Mesothelial cell of epicardium (in vitro differentiated cells): ENCODE measurements at regions not wholly inside any gene's neighbourhood (a gene's known extent, or its start where the extent isn't known, plus 50 kb on each side); places are given as distances from the start of the nearest gene placed in this dataset.
"Not testable (repeated sequence)": the region's sequence is repeated elsewhere in the genome, so short reads cannot be mapped to it uniquely, and the experiment has no call there.

Experiments used
- DNase-seq, 2 experiments: peaks; one replicate each; pipeline ENCODE4 v3.0.0; 2021; ENCODE audit warnings: low spot score in 2 of 2; ENCODE audit not compliant: unreplicated experiment in 2 of 2
- H3K27ac Mint-ChIP-seq: 2 replicates; pipeline ENCODE4 v1.8.0; 2021; ENCODE audit warnings: mixed read lengths
- H3K27me3 Mint-ChIP-seq: 2 replicates; pipeline ENCODE4 v1.8.0; 2021; ENCODE audit warnings: low read depth, mixed read lengths
- H3K36me3 Mint-ChIP-seq: 2 replicates; pipeline ENCODE4 v1.8.0; 2021; ENCODE audit warnings: mixed read lengths
- H3K4me1 Mint-ChIP-seq: 2 replicates; pipeline ENCODE4 v1.8.0; 2021; ENCODE audit warnings: mixed read lengths
- H3K4me3 Mint-ChIP-seq: 2 replicates; pipeline ENCODE4 v1.8.0; 2021; ENCODE audit warnings: mild to moderate bottlenecking, moderate library complexity, mixed read lengths
- H3K9me3 Mint-ChIP-seq: 2 replicates; pipeline ENCODE4 v1.8.0; 2021; ENCODE audit warnings: mixed read lengths
- TF ChIP-seq, protein P1 (sequence below): fragments of 200-600 bp; sonication (generic); IDR thresholded peaks from one replicate; pipeline ENCODE4 v1.5.0; 2021; ENCODE audit warnings: antibody characterized with exemption; ENCODE audit not compliant: unreplicated experiment

DNA sequence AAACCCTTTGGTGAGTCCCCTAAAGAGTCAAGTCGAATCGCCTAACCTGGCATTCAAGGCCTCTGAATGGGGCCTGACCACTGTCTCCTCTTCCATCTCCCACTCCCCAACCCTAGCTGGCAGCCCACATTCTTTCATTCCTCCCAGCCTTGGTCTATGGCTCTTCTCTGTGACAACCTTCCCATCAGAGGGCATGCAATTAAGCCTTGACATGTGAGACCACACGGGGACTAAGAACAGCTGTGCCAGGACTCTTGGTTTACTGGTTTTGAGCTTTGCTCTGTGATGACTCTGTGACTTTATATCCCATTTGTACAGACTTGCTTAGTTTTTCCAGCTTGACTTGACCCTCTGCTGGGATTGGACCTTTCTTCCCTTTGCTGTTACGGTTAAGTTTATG is 116.6 kb downstream of the BUB3 start:
- Mint-ChIP-seq H3K36me3 (no peaks in the 10 kb centered on the region), H3K9me3 (peaks cover 8% of the 10 kb centered on the region), H3K4me3 (no peak overlapping the region), H3K4me1 (peaks cover 3% of the 10 kb centered on the region), H3K27me3 (peaks cover 31% of the 10 kb centered on the region), H3K27ac (no peak overlapping the region)
- DNase-seq, result no peak
- TF ChIP-seq, protein P1, sequence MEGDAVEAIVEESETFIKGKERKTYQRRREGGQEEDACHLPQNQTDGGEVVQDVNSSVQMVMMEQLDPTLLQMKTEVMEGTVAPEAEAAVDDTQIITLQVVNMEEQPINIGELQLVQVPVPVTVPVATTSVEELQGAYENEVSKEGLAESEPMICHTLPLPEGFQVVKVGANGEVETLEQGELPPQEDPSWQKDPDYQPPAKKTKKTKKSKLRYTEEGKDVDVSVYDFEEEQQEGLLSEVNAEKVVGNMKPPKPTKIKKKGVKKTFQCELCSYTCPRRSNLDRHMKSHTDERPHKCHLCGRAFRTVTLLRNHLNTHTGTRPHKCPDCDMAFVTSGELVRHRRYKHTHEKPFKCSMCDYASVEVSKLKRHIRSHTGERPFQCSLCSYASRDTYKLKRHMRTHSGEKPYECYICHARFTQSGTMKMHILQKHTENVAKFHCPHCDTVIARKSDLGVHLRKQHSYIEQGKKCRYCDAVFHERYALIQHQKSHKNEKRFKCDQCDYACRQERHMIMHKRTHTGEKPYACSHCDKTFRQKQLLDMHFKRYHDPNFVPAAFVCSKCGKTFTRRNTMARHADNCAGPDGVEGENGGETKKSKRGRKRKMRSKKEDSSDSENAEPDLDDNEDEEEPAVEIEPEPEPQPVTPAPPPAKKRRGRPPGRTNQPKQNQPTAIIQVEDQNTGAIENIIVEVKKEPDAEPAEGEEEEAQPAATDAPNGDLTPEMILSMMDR, result no peak

DNA sequence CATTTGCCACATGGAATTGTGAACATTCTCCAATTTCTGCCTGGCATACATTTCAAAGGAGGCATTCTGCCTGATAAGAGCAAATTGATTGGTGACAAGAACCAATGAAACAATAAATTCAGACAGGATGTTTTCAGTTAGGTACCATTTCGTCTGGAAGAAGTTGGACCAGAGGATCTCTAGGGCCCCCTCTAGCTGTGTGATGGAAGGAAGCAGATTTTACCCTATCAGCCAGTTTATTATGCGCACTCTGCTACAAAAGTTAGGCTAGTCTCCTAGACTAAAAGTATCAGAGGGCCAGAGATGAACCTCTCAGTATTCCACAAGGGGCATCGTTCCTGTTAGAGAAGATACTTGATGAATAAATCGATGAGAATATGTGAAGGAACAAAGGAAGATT is 118.0 kb downstream of the BUB3 start:
- DNase-seq, result no peak
- Mint-ChIP-seq H3K36me3 (no peaks in the 10 kb centered on the region), H3K9me3 (peaks cover 11% of the 10 kb centered on the region), H3K27me3 (peaks cover 32% of the 10 kb centered on the region), H3K4me3 (no peak overlapping the region), H3K27ac (no peak overlapping the region), H3K4me1 (peaks cover 3% of the 10 kb centered on the region)
- TF ChIP-seq, protein P1, result no peak

DNA sequence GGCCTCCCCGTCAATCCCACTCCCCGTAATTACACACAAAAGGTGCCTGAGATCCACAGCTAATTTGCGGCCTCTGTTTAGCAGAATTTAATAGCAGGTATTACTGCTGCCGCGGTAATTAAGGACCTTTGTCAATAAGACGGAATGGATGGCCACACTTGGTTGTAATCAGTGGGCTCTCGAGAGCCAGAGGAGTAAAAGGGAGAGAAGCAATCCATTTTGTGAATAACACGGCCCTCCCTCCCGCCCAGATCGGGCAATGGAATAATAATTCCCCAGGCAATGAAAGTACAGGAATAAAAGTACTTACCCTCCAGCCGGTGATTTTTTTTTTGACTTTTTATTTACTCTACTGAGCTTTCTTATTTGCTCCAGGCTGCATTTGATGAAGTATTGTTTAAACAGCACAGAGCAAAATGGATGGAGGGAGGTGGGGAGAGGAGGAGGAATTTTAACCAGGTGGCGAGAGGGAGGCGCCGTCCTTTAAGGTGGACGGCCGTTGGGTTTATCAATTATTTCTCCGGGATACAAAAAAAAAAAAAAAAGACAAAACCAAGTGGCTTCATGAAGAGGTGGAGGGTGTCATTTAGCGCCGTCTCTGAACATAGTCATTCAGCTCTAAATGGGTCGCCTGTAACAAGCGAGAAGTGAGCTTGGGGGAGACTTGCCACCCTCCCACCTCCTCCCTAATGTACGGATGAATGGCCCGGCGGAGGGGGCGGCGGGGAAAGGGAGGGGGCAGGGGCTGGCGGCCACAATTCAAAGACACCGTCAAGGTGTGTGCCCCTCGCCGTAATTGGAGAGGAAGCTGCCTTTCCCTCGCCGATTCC is 120.3 kb downstream of the BUB3 start:
- Mint-ChIP-seq H3K4me1 (peaks cover 3% of the 10 kb centered on the region), H3K36me3 (no peaks in the 10 kb centered on the region), H3K27ac (no peak overlapping the region), H3K27me3 (peaks cover 36% of the 10 kb centered on the region), H3K4me3 (no peak overlapping the region), H3K9me3 (peaks cover 5% of the 10 kb centered on the region)
- no peak for DNase-seq
- TF ChIP-seq, protein P1, result no peak

DNA sequence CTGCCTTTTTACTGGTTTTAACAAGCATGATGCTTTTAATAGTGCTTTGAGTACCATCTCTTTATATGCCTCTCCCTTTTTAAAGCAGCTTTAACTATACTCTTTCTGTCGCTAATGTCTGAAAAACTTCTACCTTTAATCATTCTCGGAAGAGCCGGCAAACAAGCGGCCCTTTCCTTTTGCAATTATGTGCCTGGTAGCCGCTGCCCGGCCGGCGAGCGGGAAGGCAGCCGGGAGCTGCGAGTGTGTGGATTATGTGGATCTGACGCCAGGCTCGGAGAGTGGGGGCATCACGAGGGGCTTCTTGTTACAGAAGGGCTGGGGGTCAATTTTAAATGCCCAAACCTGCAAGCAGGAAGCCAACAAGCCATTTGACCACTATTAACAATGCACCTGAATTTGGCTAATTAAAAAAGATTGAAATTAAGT is 120.9 kb downstream of the BUB3 start:
- peaks cover 5% of the 10 kb centered on the region for H3K4me1 Mint-ChIP-seq
- TF ChIP-seq, protein P1, result no peak
- H3K4me3 Mint-ChIP-seq, result no peak overlapping the region
- no peak for DNase-seq
- H3K9me3 Mint-ChIP-seq, result peaks cover 5% of the 10 kb centered on the region
- H3K27ac Mint-ChIP-seq, result no peak overlapping the region
- no peaks in the 10 kb centered on the region for H3K36me3 Mint-ChIP-seq
- peaks cover 42% of the 10 kb centered on the region for H3K27me3 Mint-ChIP-seq

DNA sequence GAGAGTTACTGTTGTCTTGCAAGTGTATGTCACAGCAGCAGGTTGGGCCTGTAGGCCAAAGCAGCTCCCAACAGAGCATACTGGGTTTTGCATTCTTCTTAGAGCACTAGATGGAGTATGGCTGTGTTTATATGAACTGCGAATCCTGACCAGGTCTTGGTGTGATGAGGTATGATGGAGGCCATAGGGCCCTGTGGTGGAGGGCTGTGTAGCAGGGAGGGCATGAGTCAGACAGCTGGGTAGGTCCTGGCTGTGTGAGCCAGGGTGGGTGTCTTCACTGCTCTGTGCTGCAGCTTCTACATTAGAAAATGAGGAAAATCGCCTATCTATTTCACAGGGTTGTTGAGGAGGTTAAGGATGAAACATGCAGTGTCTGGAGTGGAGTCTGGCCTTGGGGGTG is 124.2 kb downstream of the BUB3 start:
- H3K27me3 Mint-ChIP-seq, result peaks cover 33% of the 10 kb centered on the region
- TF ChIP-seq, protein P1, result no peak
- H3K9me3 Mint-ChIP-seq, result peaks cover 5% of the 10 kb centered on the region
- H3K36me3 Mint-ChIP-seq, result no peaks in the 10 kb centered on the region
- peaks cover 5% of the 10 kb centered on the region for H3K4me1 Mint-ChIP-seq
- DNase-seq, result no peak
- no peak overlapping the region for H3K27ac Mint-ChIP-seq
- H3K4me3 Mint-ChIP-seq, result no peak overlapping the region

DNA sequence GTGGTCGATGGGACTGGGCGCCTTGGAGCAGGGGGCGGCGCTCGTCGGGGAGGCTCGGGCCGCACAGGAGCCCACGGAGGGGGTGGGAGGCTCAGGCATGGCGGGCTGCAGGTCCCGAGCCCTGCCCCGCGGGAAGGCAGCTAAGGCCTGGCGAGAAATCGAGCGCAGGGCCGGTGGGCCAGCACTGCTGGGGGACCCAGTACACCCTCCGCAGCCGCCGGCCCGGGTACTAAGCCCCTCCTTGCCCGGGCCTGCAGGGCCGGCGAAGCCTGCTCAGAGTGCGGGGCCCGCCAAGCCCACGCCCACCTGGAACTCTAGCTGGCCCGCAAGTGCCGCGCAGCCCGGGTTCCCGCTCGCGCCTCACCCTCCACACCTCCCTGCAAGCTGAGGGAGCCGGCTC is 129.2 kb downstream of the BUB3 start:
- H3K27me3 Mint-ChIP-seq, result peaks cover 27% of the 10 kb centered on the region
- H3K27ac Mint-ChIP-seq, H3K36me3 Mint-ChIP-seq, DNase-seq, H3K9me3 Mint-ChIP-seq, H3K4me3 Mint-ChIP-seq, H3K4me1 Mint-ChIP-seq: not testable (repeated sequence)
